ENCODE measurements at regions not wholly inside any gene's neighbourhood (a gene's known extent, or its start where the extent isn't known, plus 50 kb on each side); places are given as distances from the start of the nearest gene placed in this dataset.

- no peak for DNase-seq (ENCODE audit: extremely low read depth, low read depth)
Measured at GRCh38 chr12:42648061-42648460, 58.5 kb upstream of the PRICKLE1 start.

DNA sequence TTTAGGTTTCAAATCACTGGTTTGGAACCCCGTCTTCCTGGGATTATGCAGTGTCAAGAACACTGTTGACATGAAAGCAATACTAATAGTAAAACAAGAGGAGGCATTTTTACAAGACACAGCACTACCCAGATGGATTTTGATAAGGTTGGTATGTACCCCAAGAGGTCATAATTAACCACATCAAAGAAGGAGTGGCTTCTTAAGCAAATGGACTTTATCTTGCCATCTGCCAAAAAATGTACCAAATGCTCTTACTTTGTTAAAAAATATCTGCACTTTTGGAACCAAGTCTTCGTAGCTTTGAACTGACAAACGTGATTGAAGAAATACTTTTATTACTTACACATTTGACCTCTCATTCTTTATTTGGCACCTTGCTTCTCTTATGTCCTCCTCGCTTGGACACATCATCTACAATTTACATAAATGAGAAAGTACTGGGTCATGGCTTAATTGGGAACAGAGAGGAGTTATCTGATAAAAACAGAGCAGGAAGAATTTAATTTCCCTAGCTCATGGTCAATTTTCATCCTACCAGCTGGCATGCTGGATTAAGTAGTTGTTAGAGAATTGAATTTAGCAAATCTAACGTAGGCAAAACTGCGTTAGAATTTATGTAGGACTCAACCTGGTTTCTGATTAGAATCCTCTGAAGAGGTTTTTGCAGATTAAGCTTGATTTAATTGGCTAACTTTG lies 54.5 kb upstream of the PRICKLE1 start:
- DNase-seq (ENCODE audit: extremely low read depth, low read depth): no peak

DNA sequence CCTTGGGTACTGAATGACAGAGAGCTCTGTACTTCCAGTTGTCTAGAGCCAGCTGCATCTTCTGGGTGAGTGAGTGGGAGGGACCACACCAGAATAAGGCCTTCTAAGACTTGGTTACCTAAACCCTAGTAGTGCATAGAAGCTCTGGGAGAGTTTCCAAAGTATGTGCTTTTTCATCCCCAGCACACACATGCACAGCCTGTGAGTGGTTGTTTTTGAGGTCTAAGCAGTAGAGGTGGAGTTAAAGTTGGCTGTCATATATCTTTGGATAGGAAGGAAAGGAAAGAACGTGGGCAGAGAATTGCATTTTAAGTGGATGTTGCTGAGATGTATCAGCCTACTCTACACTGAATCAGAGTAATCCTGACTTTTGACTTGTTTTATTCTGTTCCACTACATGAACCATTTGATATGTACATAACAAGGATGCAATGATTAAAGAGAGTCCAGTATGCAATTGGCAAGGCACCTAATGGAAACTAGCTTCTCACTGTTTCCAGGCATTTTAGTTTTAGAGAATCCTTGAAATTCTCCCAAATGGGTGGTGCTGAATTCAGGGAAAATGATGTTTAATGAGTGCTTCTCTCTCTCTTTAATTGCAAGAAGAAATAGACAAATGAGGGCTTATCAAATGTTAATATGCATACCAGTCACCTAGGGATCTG lies 51.8 kb upstream of the PRICKLE1 start:
- no peak for DNase-seq (ENCODE audit: extremely low read depth, low read depth)

GRCh38 chr12:42640391-42640790 lies 50.8 kb upstream of the PRICKLE1 start:
- no peak for DNase-seq (ENCODE audit: extremely low read depth, low read depth)

GRCh38 chr12:42639556-42639955 lies 50.0 kb upstream of the PRICKLE1 start:
- no peak for DNase-seq (ENCODE audit: extremely low read depth, low read depth)

Small RNA genes in the stretch of these regions (small RNA-seq; reads per million reads assigned to genes)
- gene MRPS36P5 (0 reads per million in 2 experiments), gene RPS27P21 (0 reads per million in 2 experiments)
